Activated naive CD4-positive, alpha-beta T cell treated with anti-CD3 and anti-CD28 coated beads, Interleukin-2, amount 10 ng/mL, durations not matched to agents 7 days and 5 days (primary cell): ENCODE measurements at regions not wholly inside any gene's neighbourhood (a gene's known extent, or its start where the extent isn't known, plus 50 kb on each side); places are given as distances from the start of the nearest gene placed in this dataset.
A peak's percentile ranks its signal among the peaks of the same experiment; 100 is the strongest.
"Not testable (repeated sequence)": the region's sequence is repeated elsewhere in the genome, so short reads cannot be mapped to it uniquely, and the experiment has no call there.

Source experiments
- CTCF ChIA-PET: fragments of 350-600 bp; sonication (Branson Sonifier 250); formaldehyde crosslinking; loops from one replicate; lab custom pipeline; 2021; ENCODE audit warnings: antibody characterized with exemption; lab: Charles Lee
- DNase-seq: peaks from one replicate; pipeline ENCODE4 v3.0.0-alpha.2; 2020
- H3K27ac Mint-ChIP-seq: one replicate; pipeline ENCODE4 v1.8.0; 2021; ENCODE audit warnings: mild to moderate bottlenecking, moderate library complexity, mixed read lengths
- H3K27me3 Mint-ChIP-seq: one replicate; pipeline ENCODE4 v1.8.0; 2021; ENCODE audit warnings: mild to moderate bottlenecking, mixed read lengths
- H3K36me3 Mint-ChIP-seq: one replicate; pipeline ENCODE4 v1.8.0; 2021; ENCODE audit warnings: mixed read lengths
- H3K4me1 Mint-ChIP-seq: one replicate; pipeline ENCODE4 v1.8.0; 2021; ENCODE audit warnings: mixed read lengths
- H3K4me3 Mint-ChIP-seq: one replicate; pipeline ENCODE4 v1.8.0; 2021; ENCODE audit warnings: mild to moderate bottlenecking, moderate library complexity, mixed read lengths
- H3K9me3 Mint-ChIP-seq: one replicate; pipeline ENCODE4 v1.8.0; 2021; ENCODE audit warnings: mixed read lengths

DNA sequence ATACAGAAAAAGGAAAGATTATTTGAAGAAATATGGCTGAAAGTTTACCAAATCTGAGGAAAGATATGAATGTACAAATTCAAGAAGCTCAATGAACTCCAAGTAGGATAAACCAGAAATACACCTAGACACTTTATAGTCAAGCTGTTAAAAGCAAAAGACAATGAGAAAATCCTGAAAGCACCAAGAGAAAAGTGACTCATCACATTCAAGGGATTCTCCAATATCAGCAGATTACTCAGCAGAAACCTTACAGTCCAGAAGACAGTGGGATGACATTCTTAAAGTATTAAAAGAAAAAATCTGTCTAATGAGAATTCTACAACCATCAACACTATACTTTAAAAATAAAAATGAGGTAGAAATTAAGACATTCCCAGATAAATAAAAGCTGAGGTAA, 223.8 kb upstream of the ZCCHC13 start:
- peaks cover 6% of the 10 kb centered on the region for H3K9me3 Mint-ChIP-seq
- no peaks in the 10 kb centered on the region for H3K27me3 Mint-ChIP-seq
- H3K4me3 Mint-ChIP-seq = no peak overlapping the region
- CTCF ChIA-PET = no interaction called here
- H3K4me1 Mint-ChIP-seq = no peaks in the 10 kb centered on the region
- H3K27ac Mint-ChIP-seq = no peak overlapping the region
- H3K36me3 Mint-ChIP-seq = no peaks in the 10 kb centered on the region
- no peak for DNase-seq

DNA sequence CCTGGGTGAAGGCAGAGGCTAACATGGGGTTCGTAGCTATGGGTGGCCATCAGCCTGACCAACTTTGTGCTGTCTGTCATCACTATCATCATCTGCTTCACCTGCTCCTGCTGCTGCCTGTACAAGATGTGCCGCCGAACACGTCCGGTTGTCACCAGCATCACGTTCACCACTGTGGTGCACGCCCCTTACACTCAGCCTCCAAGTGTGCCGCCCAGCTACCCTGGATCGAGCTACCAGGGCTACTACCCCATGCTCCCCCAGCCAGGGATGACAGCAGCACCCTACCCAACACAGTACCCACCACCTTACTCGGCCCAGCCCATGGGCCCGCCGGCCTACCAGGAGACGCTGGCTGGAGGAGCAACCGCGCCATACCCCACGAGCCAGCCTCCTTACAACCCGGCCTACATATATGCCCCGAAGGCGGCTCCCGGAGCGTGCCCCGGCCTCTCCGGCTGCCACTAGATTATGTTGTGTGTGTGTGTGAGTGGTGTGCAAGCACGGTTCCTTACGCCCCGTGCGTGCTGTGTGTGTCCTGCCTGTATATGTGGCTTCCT, 213.4 kb upstream of the XIST start:
- Mint-ChIP-seq H3K36me3 (no peaks in the 10 kb centered on the region), H3K27me3 (no peaks in the 10 kb centered on the region), H3K4me1 (peaks cover 2% of the 10 kb centered on the region), H3K27ac (no peak overlapping the region), H3K4me3 (no peak overlapping the region), H3K9me3 (no peaks in the 10 kb centered on the region)
- DNase-seq = no peak
- CTCF ChIA-PET = no interaction called here

GRCh38 chrX:74063426-74064155, 211.1 kb upstream of the XIST start:
- CTCF ChIA-PET = no interaction called here
- Mint-ChIP-seq H3K36me3 (no peaks in the 10 kb centered on the region), H3K9me3 (no peaks in the 10 kb centered on the region), H3K4me1 (peaks cover 2% of the 10 kb centered on the region), H3K27ac (no peak overlapping the region), H3K27me3 (no peaks in the 10 kb centered on the region), H3K4me3 (no peak overlapping the region)
- no peak for DNase-seq

DNA sequence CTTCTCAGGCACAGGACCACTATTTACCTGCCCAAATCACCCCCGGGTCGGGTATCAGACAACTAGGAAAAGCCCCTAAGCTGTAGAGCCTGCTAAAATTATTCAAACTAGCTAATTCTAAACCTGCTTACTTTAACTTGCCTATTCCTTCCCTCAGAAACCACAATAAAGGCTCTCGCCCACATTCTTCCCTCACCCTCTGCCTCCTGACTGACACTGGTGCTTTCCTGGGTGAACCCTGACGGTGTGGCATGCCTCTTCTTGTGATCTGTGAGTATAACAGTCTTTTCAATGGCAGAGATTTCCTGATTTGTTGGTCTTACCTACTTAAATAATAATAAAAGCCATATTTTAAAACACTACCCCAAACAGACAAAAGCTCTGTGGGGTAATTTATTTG, 209.4 kb upstream of the XIST start:
- H3K4me3 Mint-ChIP-seq = no peak overlapping the region
- DNase-seq = no peak
- CTCF ChIA-PET = no interaction called here
- H3K4me1 Mint-ChIP-seq = peaks cover 2% of the 10 kb centered on the region
- H3K36me3 Mint-ChIP-seq = no peaks in the 10 kb centered on the region
- H3K27ac Mint-ChIP-seq = peak overlapping the region; percentile 37
- no peaks in the 10 kb centered on the region for H3K27me3 Mint-ChIP-seq
- H3K9me3 Mint-ChIP-seq = no peaks in the 10 kb centered on the region

DNA sequence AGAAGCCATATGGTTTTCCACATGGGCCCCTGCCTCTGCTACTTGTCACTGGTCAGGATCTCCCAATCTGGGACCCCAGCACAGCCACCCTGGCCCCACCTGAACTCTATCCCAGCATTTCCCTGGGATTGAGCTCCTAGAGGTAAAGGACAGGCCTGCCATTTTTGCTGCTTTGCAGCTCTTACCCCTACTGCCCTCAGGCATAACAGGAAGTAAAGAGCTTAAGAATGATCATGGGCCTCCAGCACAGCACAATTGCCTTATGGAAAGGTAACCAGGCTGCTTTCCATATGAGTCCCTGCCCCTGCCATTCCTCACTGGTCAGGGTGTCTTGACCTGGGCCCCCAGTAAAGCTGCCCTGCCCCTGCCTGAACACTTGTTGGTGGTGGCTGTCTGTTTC, 196.6 kb upstream of the XIST start:
- H3K27me3 Mint-ChIP-seq = no peaks in the 10 kb centered on the region
- no peak for DNase-seq
- no peak overlapping the region for H3K27ac Mint-ChIP-seq
- H3K4me3 Mint-ChIP-seq = no peak overlapping the region
- no peaks in the 10 kb centered on the region for H3K36me3 Mint-ChIP-seq
- no peaks in the 10 kb centered on the region for H3K4me1 Mint-ChIP-seq
- CTCF ChIA-PET = no interaction called here
- H3K9me3 Mint-ChIP-seq = peaks cover 3% of the 10 kb centered on the region

DNA sequence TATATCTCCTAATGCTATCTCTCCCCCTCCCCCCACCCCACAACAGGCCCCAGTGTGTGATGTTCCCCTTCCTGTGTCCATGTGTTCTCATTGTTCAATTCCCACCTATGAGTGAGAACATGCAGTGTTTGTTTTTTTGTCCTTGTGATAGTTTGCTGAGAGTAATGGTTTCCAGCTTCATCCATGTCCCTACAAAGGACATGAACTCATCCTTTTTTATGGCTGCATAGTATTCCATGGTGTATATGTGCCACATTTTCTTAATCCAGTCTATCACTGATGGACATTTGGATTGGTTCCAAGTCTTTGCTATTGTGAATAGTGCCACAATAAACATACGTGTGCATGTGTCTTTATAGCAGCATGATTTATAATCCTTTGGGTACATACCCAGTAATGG, 181.6 kb upstream of the XIST start:
- not testable (repeated sequence) for H3K27ac Mint-ChIP-seq, H3K4me1 Mint-ChIP-seq, H3K36me3 Mint-ChIP-seq

DNA sequence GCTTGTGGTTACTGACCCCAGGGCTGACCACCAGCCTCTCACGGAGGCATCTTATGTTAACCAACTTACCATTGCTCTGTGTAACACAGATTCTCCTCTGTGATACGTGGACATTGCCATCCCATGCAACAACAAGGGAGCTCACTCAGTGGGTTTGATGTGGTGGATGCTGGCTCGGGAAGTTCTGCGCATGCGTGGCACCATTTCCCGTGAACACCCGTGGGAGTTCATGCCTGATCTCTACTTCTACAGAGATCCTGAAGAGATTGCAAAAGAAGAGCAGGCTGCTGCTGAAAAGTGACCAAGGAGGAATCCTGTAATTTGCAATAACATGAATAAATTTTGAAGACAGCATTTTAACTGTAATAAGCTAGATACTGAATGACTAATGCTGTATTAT, 179.0 kb upstream of the XIST start:
- H3K36me3 Mint-ChIP-seq, H3K4me1 Mint-ChIP-seq, H3K9me3 Mint-ChIP-seq, H3K27me3 Mint-ChIP-seq, H3K27ac Mint-ChIP-seq, H3K4me3 Mint-ChIP-seq, DNase-seq, CTCF ChIA-PET: not testable (repeated sequence)

More for the DNA sequence above, 181.6 kb upstream of the XIST start:
- H3K9me3 Mint-ChIP-seq, H3K4me3 Mint-ChIP-seq, CTCF ChIA-PET, H3K27me3 Mint-ChIP-seq, DNase-seq: not testable (repeated sequence)

- H3K27ac Mint-ChIP-seq, H3K27me3 Mint-ChIP-seq, H3K36me3 Mint-ChIP-seq, CTCF ChIA-PET, DNase-seq, H3K4me3 Mint-ChIP-seq, H3K9me3 Mint-ChIP-seq, H3K4me1 Mint-ChIP-seq: not testable (repeated sequence)
Observed at GRCh38 chrX:74030766-74031165, 178.3 kb upstream of the XIST start.

DNA sequence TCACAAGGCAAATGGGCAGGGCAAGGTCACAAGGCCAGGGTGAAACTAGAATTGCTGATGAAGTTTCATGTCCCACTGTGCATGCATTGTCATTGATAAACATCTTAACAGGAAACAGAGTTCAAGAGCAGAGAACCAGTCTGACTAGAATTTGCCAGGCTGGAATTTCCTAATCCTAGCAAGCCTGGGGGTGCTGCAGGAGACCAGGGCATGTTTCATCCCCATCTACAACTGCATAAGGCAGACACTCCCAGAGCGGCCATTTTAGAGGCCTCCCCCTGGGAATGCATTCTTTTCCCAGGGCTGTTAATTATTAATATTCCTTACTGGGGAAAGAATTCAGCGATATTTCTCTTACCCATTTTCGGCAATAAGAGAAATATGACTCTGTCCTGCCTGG, 172.6 kb upstream of the XIST start:
- H3K4me1 Mint-ChIP-seq, CTCF ChIA-PET, H3K27me3 Mint-ChIP-seq, H3K9me3 Mint-ChIP-seq, H3K4me3 Mint-ChIP-seq, DNase-seq, H3K36me3 Mint-ChIP-seq, H3K27ac Mint-ChIP-seq: not testable (repeated sequence)

DNA sequence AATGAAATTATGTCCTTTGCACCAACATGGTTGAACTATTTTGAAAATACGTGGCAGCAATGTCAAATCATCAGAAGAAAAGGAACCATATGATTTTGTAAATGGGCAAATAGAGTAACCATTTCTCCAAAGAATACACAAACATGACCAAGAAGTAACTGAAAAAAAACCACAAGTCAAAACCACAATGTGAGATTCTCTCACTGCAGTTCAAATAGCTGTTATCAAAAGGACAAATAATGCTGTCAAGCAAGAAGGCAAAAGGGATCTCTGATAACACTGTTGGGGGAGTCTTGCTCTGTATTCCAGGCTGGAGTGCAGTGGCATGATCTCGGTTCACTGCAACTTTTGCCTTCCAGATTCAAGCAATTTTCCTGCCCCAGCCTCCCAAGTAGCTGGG, 170.7 kb upstream of the XIST start:
- CTCF ChIA-PET = interaction anchor here (0.6 kb wide), 1 partner anchor 122 kb away, joined by 3 read pairs; no protein-coding TSS in a partner anchor
- no peaks in the 10 kb centered on the region for H3K36me3 Mint-ChIP-seq

DNA sequence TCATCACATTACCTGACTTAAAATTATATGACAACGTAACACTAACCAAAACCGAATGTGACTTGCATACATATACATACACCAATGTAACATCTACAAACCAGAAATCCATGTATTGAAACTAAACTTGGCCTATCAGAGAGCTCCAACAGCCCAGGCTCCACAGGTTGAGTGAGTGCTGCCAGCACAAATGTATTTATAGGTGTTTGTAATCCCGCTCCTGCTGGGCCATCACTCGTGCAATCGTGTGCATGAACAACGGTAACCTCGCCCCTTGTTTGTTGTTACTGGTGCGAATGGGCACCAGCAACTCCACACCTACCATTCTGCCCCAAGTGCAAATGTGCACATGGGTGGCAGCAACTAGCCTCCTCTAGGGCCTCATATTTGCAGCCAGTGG, 165.7 kb upstream of the XIST start:
- H3K27ac Mint-ChIP-seq = no peak overlapping the region
- peaks cover 6% of the 10 kb centered on the region for H3K4me1 Mint-ChIP-seq
- no peak overlapping the region for H3K4me3 Mint-ChIP-seq
- no peak for DNase-seq
- H3K27me3 Mint-ChIP-seq = no peaks in the 10 kb centered on the region
- no peaks in the 10 kb centered on the region for H3K9me3 Mint-ChIP-seq
- no peaks in the 10 kb centered on the region for H3K36me3 Mint-ChIP-seq
- CTCF ChIA-PET = no interaction called here

More for the DNA sequence above, 170.7 kb upstream of the XIST start:
- Mint-ChIP-seq H3K27ac (no peak overlapping the region), H3K27me3 (no peaks in the 10 kb centered on the region), H3K9me3 (peaks cover 5% of the 10 kb centered on the region), H3K4me1 (no peaks in the 10 kb centered on the region), H3K4me3 (no peak overlapping the region)
- DNase-seq = no peak

DNA sequence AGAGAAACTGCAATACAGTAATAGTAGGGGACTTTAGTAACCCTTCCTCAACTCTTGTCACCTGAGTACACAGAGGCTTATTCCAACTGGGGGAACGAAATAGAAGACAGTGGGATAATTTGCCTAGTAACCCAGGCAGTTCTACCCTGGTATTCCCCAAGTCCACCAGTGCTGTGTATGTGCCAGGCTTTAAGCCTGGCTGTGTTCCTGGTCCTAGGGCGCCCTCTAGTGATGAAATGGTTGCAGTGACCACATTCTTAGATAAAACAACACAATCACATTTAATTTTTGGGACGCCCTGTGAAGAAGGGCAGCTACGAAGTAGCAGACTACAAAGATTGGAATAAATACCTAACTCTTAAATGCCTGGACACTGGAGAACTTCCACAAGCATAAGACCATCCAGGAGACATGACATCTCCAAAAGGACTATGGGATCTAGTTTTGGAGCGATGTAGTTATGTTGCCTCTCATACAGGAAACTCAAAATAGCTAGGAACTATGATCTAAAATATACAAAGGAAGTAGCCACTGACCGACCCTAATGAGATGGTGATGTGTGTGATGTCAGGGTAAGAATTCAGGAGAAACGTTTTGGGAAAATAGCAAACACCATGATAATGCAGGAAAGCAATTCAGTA, 163.0 kb upstream of the XIST start:
- H3K4me1 Mint-ChIP-seq = peaks cover 6% of the 10 kb centered on the region
- CTCF ChIA-PET = interaction anchor here (1.3 to 1.9 kb wide), 2 partner anchors 156 to 160 kb away, joined by 3 to 9 read pairs; no protein-coding TSS in a partner anchor
- H3K36me3 Mint-ChIP-seq = no peaks in the 10 kb centered on the region
- H3K9me3 Mint-ChIP-seq = no peaks in the 10 kb centered on the region
- no peaks in the 10 kb centered on the region for H3K27me3 Mint-ChIP-seq
- peak overlapping the region; percentile 15 for H3K27ac Mint-ChIP-seq
- DNase-seq = peak; percentile 70
- H3K4me3 Mint-ChIP-seq = no peak overlapping the region

DNA sequence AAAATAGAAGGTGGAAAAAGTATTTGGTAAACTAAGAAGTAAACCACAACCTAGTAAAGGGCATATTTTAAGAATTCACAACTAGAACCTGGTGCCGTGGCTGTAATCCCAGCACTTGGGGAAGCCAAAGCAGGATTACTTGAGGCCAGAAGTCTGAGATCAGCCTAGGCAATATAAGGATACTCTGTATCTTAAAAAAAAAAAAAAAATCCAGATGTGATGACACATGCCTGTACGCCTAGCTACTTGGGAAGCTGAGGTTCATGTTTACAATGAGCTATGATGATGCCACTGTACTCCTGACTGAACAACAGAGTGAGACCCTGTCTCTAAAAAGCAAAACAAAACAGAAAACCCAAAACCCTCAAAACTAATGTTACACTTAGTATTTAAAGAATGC, 156.5 kb upstream of the XIST start:
- Mint-ChIP-seq H3K27ac (no peak overlapping the region), H3K36me3 (peaks cover 15% of the 10 kb centered on the region), H3K27me3 (no peaks in the 10 kb centered on the region), H3K4me1 (peaks cover 5% of the 10 kb centered on the region), H3K9me3 (peaks cover 2% of the 10 kb centered on the region), H3K4me3 (no peak overlapping the region)
- no peak for DNase-seq
- CTCF ChIA-PET = no interaction called here

GRCh38 chrX:73992019-73992418, 139.5 kb upstream of the XIST start:
- H3K4me1 Mint-ChIP-seq = peaks cover 4% of the 10 kb centered on the region
- peaks cover 17% of the 10 kb centered on the region for H3K36me3 Mint-ChIP-seq
- no peak for DNase-seq
- CTCF ChIA-PET = no interaction called here
- no peak overlapping the region for H3K4me3 Mint-ChIP-seq
- peaks cover 1% of the 10 kb centered on the region for H3K9me3 Mint-ChIP-seq
- no peak overlapping the region for H3K27ac Mint-ChIP-seq
- H3K27me3 Mint-ChIP-seq = no peaks in the 10 kb centered on the region

DNA sequence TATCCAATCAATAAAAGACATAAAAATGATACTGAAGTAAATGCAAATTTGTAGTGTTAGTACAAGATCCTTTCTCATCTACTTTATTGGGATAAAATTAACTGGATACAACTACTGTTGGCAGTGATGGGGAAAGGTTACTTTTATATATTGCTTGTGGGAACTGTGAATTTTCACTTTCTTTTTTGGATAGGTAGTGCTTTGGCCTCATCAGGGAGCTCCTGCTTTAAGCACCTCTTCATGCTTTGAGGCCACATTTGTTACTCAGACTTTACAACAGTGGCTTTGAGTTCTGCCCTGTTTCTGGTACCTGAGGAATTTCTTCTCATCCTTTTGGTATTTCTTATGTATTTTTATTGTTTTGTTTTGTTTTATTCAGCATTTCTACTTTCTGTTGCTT, 134.7 kb upstream of the XIST start:
- DNase-seq = no peak
- Mint-ChIP-seq H3K4me1 (peaks cover 4% of the 10 kb centered on the region), H3K4me3 (no peak overlapping the region), H3K27me3 (no peaks in the 10 kb centered on the region), H3K27ac (no peak overlapping the region), H3K36me3 (peaks cover 16% of the 10 kb centered on the region), H3K9me3 (no peaks in the 10 kb centered on the region)
- CTCF ChIA-PET = no interaction called here
